ENCODE measurements at regions not wholly inside any gene's neighbourhood (a gene's known extent, or its start where the extent isn't known, plus 50 kb on each side); places are given as distances from the start of the nearest gene placed in this dataset.

- TF ChIP-seq SMAD4 (CRISPR knock-in tag; conservative IDR thresholded peaks at IDR 0.05): peak; percentile 99
- TF ChIP-seq, protein P1, sequence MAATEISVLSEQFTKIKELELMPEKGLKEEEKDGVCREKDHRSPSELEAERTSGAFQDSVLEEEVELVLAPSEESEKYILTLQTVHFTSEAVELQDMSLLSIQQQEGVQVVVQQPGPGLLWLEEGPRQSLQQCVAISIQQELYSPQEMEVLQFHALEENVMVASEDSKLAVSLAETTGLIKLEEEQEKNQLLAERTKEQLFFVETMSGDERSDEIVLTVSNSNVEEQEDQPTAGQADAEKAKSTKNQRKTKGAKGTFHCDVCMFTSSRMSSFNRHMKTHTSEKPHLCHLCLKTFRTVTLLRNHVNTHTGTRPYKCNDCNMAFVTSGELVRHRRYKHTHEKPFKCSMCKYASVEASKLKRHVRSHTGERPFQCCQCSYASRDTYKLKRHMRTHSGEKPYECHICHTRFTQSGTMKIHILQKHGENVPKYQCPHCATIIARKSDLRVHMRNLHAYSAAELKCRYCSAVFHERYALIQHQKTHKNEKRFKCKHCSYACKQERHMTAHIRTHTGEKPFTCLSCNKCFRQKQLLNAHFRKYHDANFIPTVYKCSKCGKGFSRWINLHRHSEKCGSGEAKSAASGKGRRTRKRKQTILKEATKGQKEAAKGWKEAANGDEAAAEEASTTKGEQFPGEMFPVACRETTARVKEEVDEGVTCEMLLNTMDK (IDR thresholded peaks at IDR 0.05; ENCODE audit: borderline replicate concordance, insufficient read depth, low read depth, low read length, poor library complexity, severe bottlenecking): no peak
- TF ChIP-seq FOSL1 (tag; conservative IDR thresholded peaks at IDR 0.05): peak; percentile 44; the same call in 1 of the 2 replicates
- peak; percentile 19; the same call in 1 of the 2 replicates for TF ChIP-seq ATF7 (IDR thresholded peaks at IDR 0.05)
- no peak for TF ChIP-seq ZNF277 (CRISPR knock-in tag; IDR thresholded peaks at IDR 0.05; ENCODE audit: borderline replicate concordance)
- TF ChIP-seq TEAD4 (IDR thresholded peaks at IDR 0.05; ENCODE audit: low read length): peak; percentile 83
- no peak for TF ChIP-seq TEAD4 (CRISPR knock-in tag; IDR thresholded peaks at IDR 0.05; ENCODE audit: borderline replicate concordance)
- TF ChIP-seq EP400 (IDR thresholded peaks at IDR 0.05): no peak
- peak; percentile 39; the same call in 1 of the 2 replicates for TF ChIP-seq SPI1 (IDR thresholded peaks at IDR 0.05; ENCODE audit: borderline replicate concordance, low read depth, low read length)
- TF ChIP-seq ELF1 (tag; IDR thresholded peaks at IDR 0.05): peak; percentile 72; the same call in 1 of the 2 replicates
- peak; percentile 48; the same call in 1 of the 2 replicates for TF ChIP-seq ELF2 (CRISPR knock-in tag; IDR thresholded peaks at IDR 0.05)
- TF ChIP-seq CXXC5 (CRISPR knock-in tag; IDR thresholded peaks at IDR 0.05): peak; percentile 88
- TF ChIP-seq TCF3 (CRISPR knock-in tag; IDR thresholded peaks at IDR 0.05): peak; percentile 77
- TF ChIP-seq, protein P2, sequence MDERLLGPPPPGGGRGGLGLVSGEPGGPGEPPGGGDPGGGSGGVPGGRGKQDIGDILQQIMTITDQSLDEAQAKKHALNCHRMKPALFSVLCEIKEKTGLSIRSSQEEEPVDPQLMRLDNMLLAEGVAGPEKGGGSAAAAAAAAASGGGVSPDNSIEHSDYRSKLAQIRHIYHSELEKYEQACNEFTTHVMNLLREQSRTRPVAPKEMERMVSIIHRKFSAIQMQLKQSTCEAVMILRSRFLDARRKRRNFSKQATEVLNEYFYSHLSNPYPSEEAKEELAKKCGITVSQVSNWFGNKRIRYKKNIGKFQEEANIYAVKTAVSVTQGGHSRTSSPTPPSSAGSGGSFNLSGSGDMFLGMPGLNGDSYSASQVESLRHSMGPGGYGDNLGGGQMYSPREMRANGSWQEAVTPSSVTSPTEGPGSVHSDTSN (CRISPR knock-in tag; IDR thresholded peaks at IDR 0.05; ENCODE audit: low read depth): peak; percentile 84
- TF ChIP-seq, protein P2 (tag; conservative IDR thresholded peaks at IDR 0.05; ENCODE audit: low read depth): peak; percentile 97
- no peak for TF ChIP-seq SETDB1 (IDR thresholded peaks at IDR 0.05; ENCODE audit: low read length)
- TF ChIP-seq SMARCC2 (IDR thresholded peaks at IDR 0.05; ENCODE audit: low read depth): peak; percentile 28; the same call in 1 of the 2 replicates
- no peak for TF ChIP-seq MCM7 (IDR thresholded peaks at IDR 0.05)
- TF ChIP-seq, protein P3, sequence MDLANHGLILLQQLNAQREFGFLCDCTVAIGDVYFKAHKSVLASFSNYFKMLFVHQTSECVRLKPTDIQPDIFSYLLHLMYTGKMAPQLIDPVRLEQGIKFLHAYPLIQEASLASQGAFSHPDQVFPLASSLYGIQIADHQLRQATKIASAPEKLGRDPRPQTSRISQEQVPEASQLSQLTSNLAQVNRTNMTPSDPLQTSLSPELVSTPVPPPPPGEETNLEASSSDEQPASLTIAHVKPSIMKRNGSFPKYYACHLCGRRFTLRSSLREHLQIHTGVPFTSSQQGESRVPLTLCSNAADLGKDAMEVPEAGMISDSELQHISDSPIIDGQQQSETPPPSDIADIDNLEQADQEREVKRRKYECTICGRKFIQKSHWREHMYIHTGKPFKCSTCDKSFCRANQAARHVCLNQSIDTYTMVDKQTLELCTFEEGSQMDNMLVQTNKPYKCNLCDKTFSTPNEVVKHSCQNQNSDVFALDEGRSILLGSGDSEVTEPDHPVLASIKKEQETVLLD (IDR thresholded peaks at IDR 0.05): no peak
- peak; percentile 97 for TF ChIP-seq CTBP1 (IDR thresholded peaks at IDR 0.05; ENCODE audit: borderline replicate concordance)
- TF ChIP-seq FOXA3 (CRISPR knock-in tag; conservative IDR thresholded peaks at IDR 0.05 in 1 of 2, IDR thresholded peaks at IDR 0.05 in 1 of 2): peak in 1 of 2 experiments; percentile 4; a peak in 1 of 4 replicates
These were observed 115.5 kb downstream of the TNFAIP3 start (continued) for GRCh38 chr6:137982418-137983189.

Data from K562 (cell line).